GM21381 (cell line): ENCODE measurements at regions not wholly inside any gene's neighbourhood (a gene's known extent, or its start where the extent isn't known, plus 50 kb on each side); places are given as distances from the start of the nearest gene placed in this dataset.

Source experiments
- ATAC-seq: cut with Tn5 transposase; IDR thresholded peaks from one replicate; pipeline ENCODE4 v1.9.1; 2021; ENCODE audit warnings: mild to moderate bottlenecking, moderate library complexity; ENCODE audit not compliant: unreplicated experiment

GRCh38 chr15:70337277-70338186, 239.8 kb upstream of the TLE3 start:
- ATAC-seq: no peak

- no peak for ATAC-seq
Measured at GRCh38 chr15:70336425-70337009, 238.8 kb upstream of the TLE3 start.

- ATAC-seq: no peak
Measured at GRCh38 chr15:70334286-70334685, 236.6 kb upstream of the TLE3 start.

GRCh38 chr15:70329179-70329578, 231.5 kb upstream of the TLE3 start:
- no peak for ATAC-seq

- no peak for ATAC-seq
Measured at GRCh38 chr15:70328679-70329115, 231.0 kb upstream of the TLE3 start.

- ATAC-seq: no peak
Measured at GRCh38 chr15:70327856-70328678, 230.3 kb upstream of the TLE3 start.

GRCh38 chr15:70327328-70327855, 229.7 kb upstream of the TLE3 start:
- no peak for ATAC-seq

- ATAC-seq: no peak
Measured at GRCh38 chr15:70324001-70324974, 226.6 kb upstream of the TLE3 start.

GRCh38 chr15:70323111-70323851, 225.6 kb upstream of the TLE3 start:
- no peak for ATAC-seq

- ATAC-seq: no peak
Measured at GRCh38 chr15:70322051-70322668, 224.4 kb upstream of the TLE3 start.

- ATAC-seq: no peak
Measured at GRCh38 chr15:70321172-70321819, 223.6 kb upstream of the TLE3 start.

GRCh38 chr15:70320482-70320881, 222.8 kb upstream of the TLE3 start:
- no peak for ATAC-seq

- no peak for ATAC-seq
Measured at GRCh38 chr15:70320077-70320476, 222.4 kb upstream of the TLE3 start.

- peak; percentile 85 for ATAC-seq
Measured at GRCh38 chr15:70319466-70319865, 221.7 kb upstream of the TLE3 start.

- no peak for ATAC-seq
Measured at GRCh38 chr15:70318594-70319465, 221.1 kb upstream of the TLE3 start.

- ATAC-seq: no peak
Measured at GRCh38 chr15:70316059-70316600, 218.4 kb upstream of the TLE3 start.

GRCh38 chr15:70315431-70315830, 217.7 kb upstream of the TLE3 start:
- no peak for ATAC-seq
